Bronchial epithelial cell (primary cell): ENCODE measurements at regions not wholly inside any gene's neighbourhood (a gene's known extent, or its start where the extent isn't known, plus 50 kb on each side); places are given as distances from the start of the nearest gene placed in this dataset.

Source experiments
- DNase-seq: peaks from one replicate; pipeline ENCODE4 v3.0.0-alpha.2; 2010; ENCODE audit warnings: low read depth
- FAIRE-seq: peaks from 2 replicates; lab custom pipeline; 2011; peaks lifted over from hg19 to GRCh38; lab: Jason Lieb, UNC
- H3K27me3 ChIP-seq: 2 replicates; pipeline ENCODE4 v1.5.1; 2011; ENCODE audit warnings: low read length; ENCODE audit not compliant: control insufficient read depth, insufficient read depth
- H3K36me3 ChIP-seq: 2 replicates; pipeline ENCODE4 v1.5.1; 2011; ENCODE audit warnings: low read length; ENCODE audit not compliant: control insufficient read depth, insufficient read depth
- H3K4me3 ChIP-seq: 2 replicates; pipeline ENCODE4 v1.5.1; 2011; ENCODE audit warnings: mild to moderate bottlenecking, low read depth, low read length, control low read depth
- CTCF ChIP-seq: IDR thresholded peaks from 2 replicates; pipeline ENCODE4 v1.5.1; 2011; ENCODE audit warnings: mild to moderate bottlenecking, moderate library complexity, low read length, control low read depth, inconsistent platforms; ENCODE audit not compliant: insufficient read depth, severe bottlenecking

GRCh38 chr6:163830641-163831040 is 416.1 kb downstream of the QKI start:
- TF ChIP-seq CTCF: no peak
- DNase-seq (no peak), FAIRE-seq (no peak)
- Histone ChIP-seq H3K4me3 (no peak overlapping the region), H3K36me3 (no peaks in the 10 kb centered on the region), H3K27me3 (no peaks in the 10 kb centered on the region)

- DNase-seq: no peak
- Histone ChIP-seq H3K27me3 (no peaks in the 10 kb centered on the region), H3K4me3 (no peak overlapping the region)
These were observed 413.7 kb downstream of the QKI start for GRCh38 chr6:163828038-163828795.

GRCh38 chr6:163827143-163827542 is 412.6 kb downstream of the QKI start:
- Histone ChIP-seq H3K36me3 (no peaks in the 10 kb centered on the region), H3K4me3 (no peak overlapping the region), H3K27me3 (no peaks in the 10 kb centered on the region)
- FAIRE-seq (no peak), DNase-seq (no peak)
- TF ChIP-seq CTCF: no peak

More at GRCh38 chr6:163828038-163828795, 413.7 kb downstream of the QKI start:
- no peak for TF ChIP-seq CTCF
- FAIRE-seq: no peak
- no peaks in the 10 kb centered on the region for H3K36me3 ChIP-seq

GRCh38 chr6:163826629-163827028 is 412.1 kb downstream of the QKI start:
- H3K36me3 ChIP-seq: no peaks in the 10 kb centered on the region
- FAIRE-seq: no peak
- no peaks in the 10 kb centered on the region for H3K27me3 ChIP-seq
- no peak for TF ChIP-seq CTCF
- DNase-seq: peak; percentile 15
- H3K4me3 ChIP-seq: no peak overlapping the region

- no peak for TF ChIP-seq CTCF
- Histone ChIP-seq H3K4me3 (no peak overlapping the region), H3K36me3 (no peaks in the 10 kb centered on the region), H3K27me3 (no peaks in the 10 kb centered on the region)
- DNase-seq: peak; percentile 26
- no peak for FAIRE-seq
These were observed 410.5 kb downstream of the QKI start for GRCh38 chr6:163825033-163825432.

- Histone ChIP-seq H3K27me3 (no peaks in the 10 kb centered on the region), H3K4me3 (no peak overlapping the region), H3K36me3 (no peaks in the 10 kb centered on the region)
- no peak for DNase-seq
- no peak for FAIRE-seq
- no peak for TF ChIP-seq CTCF
These were observed 409.1 kb downstream of the QKI start for GRCh38 chr6:163823577-163823976.
